ENCODE measurements at regions not wholly inside any gene's neighbourhood (a gene's known extent, or its start where the extent isn't known, plus 50 kb on each side); places are given as distances from the start of the nearest gene placed in this dataset.

- Histone ChIP-seq H3K4me3 (ENCODE audit: low read length) (no peak overlapping the region), H3K27ac (ENCODE audit: low read depth in 1 of 2, low read length in 2 of 2) (no peak overlapping the region), H3K9me3 (ENCODE audit: control insufficient read depth in 1 of 2, insufficient read depth in 1 of 2, low read length in 2 of 2) (no peaks in the 10 kb centered on the region), H3K27me3 (ENCODE audit: control insufficient read depth in 1 of 2, insufficient read depth in 2 of 2, low read length in 2 of 2) (no peaks in the 10 kb centered on the region), H3K36me3 (ENCODE audit: insufficient read depth, low read length) (no peaks in the 10 kb centered on the region), H3K4me1 (ENCODE audit: insufficient read depth, low read length) (no peaks in the 10 kb centered on the region)
- Mint-ChIP-seq H3K27ac (no peak overlapping the region), H3K4me1 (ENCODE audit: low read depth) (no peaks in the 10 kb centered on the region), H3K9me3 (no peaks in the 10 kb centered on the region), H3K36me3 (ENCODE audit: low read depth) (no peaks in the 10 kb centered on the region), H3K27me3 (peaks cover 19% of the 10 kb centered on the region), H3K4me3 (no peak overlapping the region)
- ChIA-PET CTCF (no interaction called here), POLR2A (no interaction called here)
- DNase-seq: no peak
- intact Hi-C loops (cut with DNase I, micrococcal nuclease): no loop called here
- no peak for ATAC-seq (ENCODE audit: poor library complexity)
- no peak for TF ChIP-seq CTCF (IDR thresholded peaks at IDR 0.05)
Measured at GRCh38 chr5:173718469-173718868, 102.0 kb upstream of the BOD1 start.

GRCh38 chr5:173719731-173720082, 103.3 kb upstream of the BOD1 start:
- Mint-ChIP-seq H3K9me3 (no peaks in the 10 kb centered on the region), H3K36me3 (ENCODE audit: low read depth) (no peaks in the 10 kb centered on the region), H3K27me3 (peaks cover 22% of the 10 kb centered on the region), H3K4me1 (ENCODE audit: low read depth) (no peaks in the 10 kb centered on the region), H3K4me3 (no peak overlapping the region), H3K27ac (no peak overlapping the region)
- TF ChIP-seq CTCF (IDR thresholded peaks at IDR 0.05): no peak
- Histone ChIP-seq H3K36me3 (ENCODE audit: insufficient read depth, low read length) (no peaks in the 10 kb centered on the region), H3K4me3 (ENCODE audit: low read length) (no peak overlapping the region), H3K27ac (ENCODE audit: low read depth in 1 of 2, low read length in 2 of 2) (no peak overlapping the region), H3K9me3 (ENCODE audit: control insufficient read depth in 1 of 2, insufficient read depth in 1 of 2, low read length in 2 of 2) (no peaks in the 10 kb centered on the region), H3K27me3 (ENCODE audit: control insufficient read depth in 1 of 2, insufficient read depth in 2 of 2, low read length in 2 of 2) (no peaks in the 10 kb centered on the region), H3K4me1 (ENCODE audit: insufficient read depth, low read length) (no peaks in the 10 kb centered on the region)
- ChIA-PET POLR2A (no interaction called here), CTCF (no interaction called here)
- DNase-seq (no peak), ATAC-seq (ENCODE audit: poor library complexity) (no peak)
- intact Hi-C loops (cut with DNase I, micrococcal nuclease): no loop called here

- Mint-ChIP-seq H3K36me3 (ENCODE audit: low read depth) (no peaks in the 10 kb centered on the region), H3K27me3 (peaks cover 22% of the 10 kb centered on the region), H3K27ac (no peak overlapping the region), H3K4me1 (ENCODE audit: low read depth) (no peaks in the 10 kb centered on the region), H3K4me3 (no peak overlapping the region), H3K9me3 (no peaks in the 10 kb centered on the region)
- Histone ChIP-seq H3K4me1 (ENCODE audit: insufficient read depth, low read length) (no peaks in the 10 kb centered on the region), H3K4me3 (ENCODE audit: low read length) (no peak overlapping the region), H3K9me3 (ENCODE audit: control insufficient read depth in 1 of 2, insufficient read depth in 1 of 2, low read length in 2 of 2) (no peaks in the 10 kb centered on the region), H3K27me3 (ENCODE audit: control insufficient read depth in 1 of 2, insufficient read depth in 2 of 2, low read length in 2 of 2) (no peaks in the 10 kb centered on the region), H3K27ac (ENCODE audit: low read depth in 1 of 2, low read length in 2 of 2) (no peak overlapping the region), H3K36me3 (ENCODE audit: insufficient read depth, low read length) (no peaks in the 10 kb centered on the region)
- TF ChIP-seq CTCF (IDR thresholded peaks at IDR 0.05): no peak
- intact Hi-C loops (cut with DNase I, micrococcal nuclease): no loop called here
- no peak for DNase-seq
- no peak for ATAC-seq (ENCODE audit: poor library complexity)
- POLR2A ChIA-PET: no interaction called here
- CTCF ChIA-PET: no interaction called here
Measured at GRCh38 chr5:173720286-173720952, 104.0 kb upstream of the BOD1 start.

All from CD4-positive, alpha-beta T cell (primary cell).